Panc1 (cell line): ENCODE measurements at regions not wholly inside any gene's neighbourhood (a gene's known extent, or its start where the extent isn't known, plus 50 kb on each side); places are given as distances from the start of the nearest gene placed in this dataset.

Source experiments
- ATAC-seq: fragments of 200-7000 bp; cut with Tn5 transposase; 2 replicates; pipeline ENCODE4 v1.9.1; 2020; ENCODE audit warnings: mild to moderate bottlenecking, moderate library complexity
- BruUV-seq: library from RNA; stranded (reverse); fragments of 400-500 nt; replicated peaks from 2 replicates; lab custom pipeline; 2021; lab: Mats Ljungman, UMichigan
- CTCF ChIA-PET: fragments of 300-600 bp; sonication (Branson Sonifier 250); formaldehyde crosslinking; loops from one replicate; lab custom pipeline; 2022; ENCODE audit warnings: antibody characterized with exemption; lab: Charles Lee
- POLR2A ChIA-PET: fragments of 300-600 bp; sonication (Branson Sonifier 250); formaldehyde crosslinking; loops from one replicate; lab custom pipeline; 2022; ENCODE audit warnings: antibody characterized with exemption; lab: Charles Lee
- DNase-seq: peaks from one replicate; pipeline ENCODE4 v3.0.0-alpha.2; 2010; ENCODE audit warnings: low read depth, low spot score
- H3K27ac ChIP-seq: 2 replicates; pipeline ENCODE4 v1.5.1; 2011; ENCODE audit warnings: mild to moderate bottlenecking, low read length, inconsistent platforms
- H3K27me3 ChIP-seq: fragments of 200-500 bp; sonication (Bioruptor generic); 2 replicates; pipeline ENCODE4 v1.6.0; 2014; ENCODE audit warnings: low read length, inconsistent platforms; ENCODE audit not compliant: control insufficient read depth, insufficient read depth
- H3K36me3 ChIP-seq: fragments of 200-500 bp; sonication (Bioruptor generic); 2 replicates; pipeline ENCODE4 v1.5.1; 2014; ENCODE audit warnings: inconsistent platforms, mild to moderate bottlenecking, low read length, moderate library complexity; ENCODE audit not compliant: control insufficient read depth, insufficient read depth
- H3K4me1 ChIP-seq: 2 replicates; pipeline ENCODE4 v1.5.1; 2011; ENCODE audit warnings: inconsistent platforms, mild to moderate bottlenecking, low read length, moderate library complexity; ENCODE audit not compliant: control insufficient read depth, insufficient read depth
- H3K4me3 ChIP-seq, 2 experiments: 2 replicates each; pipeline ENCODE4 v1.5.1; 2011 to 2012; ENCODE audit warnings: low read depth in 2 of 2, low read length in 2 of 2, mild to moderate bottlenecking in 2 of 2, inconsistent platforms in 1 of 2, moderate library complexity in 1 of 2
- H3K9me3 ChIP-seq: fragments of 200-500 bp; sonication (Bioruptor generic); 2 replicates; pipeline ENCODE4 v1.5.1; 2014; ENCODE audit warnings: low read depth, mild to moderate bottlenecking, inconsistent platforms, low read length, moderate library complexity; ENCODE audit not compliant: control insufficient read depth, insufficient read depth
- POLR2AphosphoS5 ChIP-seq: IDR thresholded peaks from 2 replicates; pipeline ENCODE4 v1.6.1; 2012; ENCODE audit warnings: mild to moderate bottlenecking, low read depth, low read length, moderate library complexity
- REST ChIP-seq, 2 experiments: IDR thresholded peaks; 2 replicates each; pipeline ENCODE4 v1.6.1; 2011 to 2012; ENCODE audit warnings: low read depth in 2 of 2, control low read depth in 1 of 2, low read length in 1 of 2, mild to moderate bottlenecking in 1 of 2, moderate library complexity in 1 of 2; ENCODE audit not compliant: insufficient read depth in 1 of 2
- SIN3A ChIP-seq: IDR thresholded peaks from 2 replicates; pipeline ENCODE4 v1.6.1; 2012; ENCODE audit warnings: low read depth, mild to moderate bottlenecking, low read length, moderate library complexity, borderline replicate concordance; ENCODE audit not compliant: insufficient read depth
- TCF7L2 ChIP-seq: IDR thresholded peaks from 2 replicates; pipeline ENCODE4 v1.6.1; 2011; ENCODE audit warnings: mild to moderate bottlenecking, low read depth, low read length, inconsistent platforms
- in situ Hi-C: cut with HindIII; loops from 2 replicates; pipeline ENCODE4 v1.10.0; 2016; ENCODE audit warnings: low sequenced_read_pairs, low pct_unique_long_range_greater_than_20kb
- intact Hi-C: fragments of 100-400 bp; cut with micrococcal nuclease; formaldehyde crosslinking; loops from one replicate; pipeline ENCODE4 v1.10.0; 2022; ENCODE audit not compliant: unreplicated experiment
- TF ChIP-seq, protein P1 (sequence below): fragments of 450-650 bp; IDR thresholded peaks from 2 replicates; pipeline ENCODE4 v1.5.1; 2017; ENCODE audit warnings: mild to moderate bottlenecking

- no peaks in the 10 kb centered on the region for H3K36me3 ChIP-seq
- H3K27me3 ChIP-seq, result no peaks in the 10 kb centered on the region; the same call in 1 of the 2 replicates
- ATAC-seq (no peak; the same call in 1 of the 2 replicates), DNase-seq (no peak)
- intact Hi-C loops (no loop called here), in situ Hi-C loops (no loop called here)
- H3K4me3 ChIP-seq, result no peak overlapping the region
- BruUV-seq, result no TSS peak
- POLR2A ChIA-PET, result no interaction called here
- CTCF ChIA-PET, result no interaction called here
- H3K4me1 ChIP-seq, result no peaks in the 10 kb centered on the region
- no peak for TF ChIP-seq POLR2AphosphoS5
- no peak for TF ChIP-seq TCF7L2
- TF ChIP-seq SIN3A, result no peak
- no peak for TF ChIP-seq REST (IDR thresholded peaks at IDR 0.05; ENCODE audit: insufficient read depth in 1 of 2, low read depth in 2 of 2, low read length in 1 of 2)
- TF ChIP-seq, protein P1, sequence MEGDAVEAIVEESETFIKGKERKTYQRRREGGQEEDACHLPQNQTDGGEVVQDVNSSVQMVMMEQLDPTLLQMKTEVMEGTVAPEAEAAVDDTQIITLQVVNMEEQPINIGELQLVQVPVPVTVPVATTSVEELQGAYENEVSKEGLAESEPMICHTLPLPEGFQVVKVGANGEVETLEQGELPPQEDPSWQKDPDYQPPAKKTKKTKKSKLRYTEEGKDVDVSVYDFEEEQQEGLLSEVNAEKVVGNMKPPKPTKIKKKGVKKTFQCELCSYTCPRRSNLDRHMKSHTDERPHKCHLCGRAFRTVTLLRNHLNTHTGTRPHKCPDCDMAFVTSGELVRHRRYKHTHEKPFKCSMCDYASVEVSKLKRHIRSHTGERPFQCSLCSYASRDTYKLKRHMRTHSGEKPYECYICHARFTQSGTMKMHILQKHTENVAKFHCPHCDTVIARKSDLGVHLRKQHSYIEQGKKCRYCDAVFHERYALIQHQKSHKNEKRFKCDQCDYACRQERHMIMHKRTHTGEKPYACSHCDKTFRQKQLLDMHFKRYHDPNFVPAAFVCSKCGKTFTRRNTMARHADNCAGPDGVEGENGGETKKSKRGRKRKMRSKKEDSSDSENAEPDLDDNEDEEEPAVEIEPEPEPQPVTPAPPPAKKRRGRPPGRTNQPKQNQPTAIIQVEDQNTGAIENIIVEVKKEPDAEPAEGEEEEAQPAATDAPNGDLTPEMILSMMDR, result no peak
- no peak overlapping the region for H3K27ac ChIP-seq
- H3K9me3 ChIP-seq, result no peaks in the 10 kb centered on the region
Observed at GRCh38 chr14:96626916-96627315, 124.7 kb downstream of the PAPOLA start.

GRCh38 chr14:96627386-96627785 lies 125.2 kb downstream of the PAPOLA start:
- no peak overlapping the region for H3K4me3 ChIP-seq
- no TSS peak for BruUV-seq
- H3K27ac ChIP-seq, result no peak overlapping the region
- no peaks in the 10 kb centered on the region for H3K9me3 ChIP-seq
- TF ChIP-seq POLR2AphosphoS5, result no peak
- no peak for TF ChIP-seq SIN3A
- TF ChIP-seq, protein P1, result no peak
- no peak for TF ChIP-seq REST (IDR thresholded peaks at IDR 0.05; ENCODE audit: insufficient read depth in 1 of 2, low read depth in 2 of 2, low read length in 1 of 2)
- TF ChIP-seq TCF7L2, result no peak
- no peaks in the 10 kb centered on the region for H3K27me3 ChIP-seq
- in situ Hi-C loops (no loop called here), intact Hi-C loops (no loop called here)
- H3K36me3 ChIP-seq, result no peaks in the 10 kb centered on the region
- H3K4me1 ChIP-seq, result no peaks in the 10 kb centered on the region
- ATAC-seq (no peak), DNase-seq (no peak)
- CTCF ChIA-PET, result no interaction called here
- POLR2A ChIA-PET, result no interaction called here
